Fibroblast of the conjunctiva (primary cell): ENCODE measurements at regions not wholly inside any gene's neighbourhood (a gene's known extent, or its start where the extent isn't known, plus 50 kb on each side); places are given as distances from the start of the nearest gene placed in this dataset.

Experiments
- DNase-seq: peaks from one replicate; pipeline ENCODE4 v3.0.0-alpha.2; 2010; ENCODE audit warnings: low read depth

- no peak for DNase-seq
Observed at GRCh38 chr7:42987648-42988214, 55.6 kb downstream of the MRPL32 start.

GRCh38 chr7:42991024-42991423 lies 58.8 kb downstream of the MRPL32 start:
- DNase-seq: no peak

- DNase-seq: no peak
Observed at GRCh38 chr7:42991913-42992591, 59.9 kb downstream of the MRPL32 start.

GRCh38 chr7:42993038-42993437 lies 60.9 kb downstream of the MRPL32 start:
- no peak for DNase-seq

- no peak for DNase-seq
Observed at GRCh38 chr7:42994096-42994495, 61.9 kb downstream of the MRPL32 start.

GRCh38 chr7:42997611-42998010 lies 65.4 kb downstream of the MRPL32 start:
- DNase-seq: no peak

GRCh38 chr7:43004082-43004481 lies 71.9 kb downstream of the MRPL32 start:
- no peak for DNase-seq

- no peak for DNase-seq
Observed at GRCh38 chr7:43006008-43006407, 73.8 kb downstream of the MRPL32 start.

- DNase-seq: no peak
Observed at GRCh38 chr7:43010061-43010460, 77.9 kb downstream of the MRPL32 start.

- DNase-seq: no peak
Observed at GRCh38 chr7:43011879-43012278, 79.7 kb downstream of the MRPL32 start.

GRCh38 chr7:43014406-43014805 lies 82.2 kb downstream of the MRPL32 start:
- no peak for DNase-seq

GRCh38 chr7:43015301-43015700 lies 83.1 kb downstream of the MRPL32 start:
- no peak for DNase-seq

- no peak for DNase-seq
Observed at GRCh38 chr7:43018446-43018845, 86.3 kb downstream of the MRPL32 start.

GRCh38 chr7:43021431-43021830 lies 89.3 kb downstream of the MRPL32 start:
- DNase-seq: no peak

- no peak for DNase-seq
Observed at GRCh38 chr7:43022008-43022407, 89.8 kb downstream of the MRPL32 start.

GRCh38 chr7:43033369-43033768 lies 79.1 kb upstream of the HECW1 start:
- no peak for DNase-seq

- DNase-seq: no peak
Observed at GRCh38 chr7:43034535-43035002, 77.9 kb upstream of the HECW1 start.

GRCh38 chr7:43037531-43037930 lies 74.9 kb upstream of the HECW1 start:
- DNase-seq: no peak

GRCh38 chr7:43038254-43038653 lies 74.2 kb upstream of the HECW1 start:
- DNase-seq: peak; percentile 89

- DNase-seq: peak; percentile 32
Observed at GRCh38 chr7:43039346-43039745, 73.1 kb upstream of the HECW1 start.

GRCh38 chr7:43040461-43040860 lies 72.0 kb upstream of the HECW1 start:
- no peak for DNase-seq

- no peak for DNase-seq
Observed at GRCh38 chr7:43041105-43041504, 71.3 kb upstream of the HECW1 start.

GRCh38 chr7:43041724-43042123 lies 70.7 kb upstream of the HECW1 start:
- no peak for DNase-seq

GRCh38 chr7:43042302-43042701 lies 70.1 kb upstream of the HECW1 start:
- no peak for DNase-seq
